Left lung (tissue), 4 donors: ENCODE measurements at regions not wholly inside any gene's neighbourhood (a gene's known extent, or its start where the extent isn't known, plus 50 kb on each side); places are given as distances from the start of the nearest gene placed in this dataset.
A peak's percentile ranks its signal among the peaks of the same experiment; 100 is the strongest.

ENCODE experiments used
- ATAC-seq: fragments of 200-7000 bp; cut with Tn5 transposase; one replicate; pipeline ENCODE4 v1.9.1; 2020; ENCODE audit warnings: moderate library complexity
- DNase-seq, 4 donors: peaks; one replicate each; pipeline ENCODE4 v3.0.0-alpha.2; 2013 to 2020
- H3K27ac ChIP-seq, 2 donors: fragments of 200-600 bp; sonication (generic) in 1 of 2; one replicate each; pipeline versions ENCODE4 v1.5.0 to v1.8.0; 2020 to 2021
- H3K27me3 ChIP-seq, 2 donors: fragments of 200-600 bp; sonication (generic) in 1 of 2; one replicate each; pipeline versions ENCODE4 v1.5.0 to v1.8.0; 2020 to 2021
- H3K36me3 ChIP-seq, 2 donors: fragments of 200-600 bp; sonication (generic) in 1 of 2; one replicate each; pipeline versions ENCODE4 v1.5.0 to v1.8.0; 2020 to 2021
- H3K4me1 ChIP-seq, 2 donors: fragments of 200-600 bp; one replicate each; pipeline ENCODE4 v1.8.0; 2021
- H3K4me3 ChIP-seq, 2 donors: fragments of 200-600 bp; sonication (generic) in 1 of 2; one replicate each; pipeline versions ENCODE4 v1.5.0 to v1.8.0; 2020 to 2021; ENCODE audit warnings: mild to moderate bottlenecking in 1 of 2
- H3K9me3 ChIP-seq, 2 donors: fragments of 200-600 bp; sonication (generic) in 1 of 2; one replicate each; pipeline versions ENCODE4 v1.5.0 to v1.8.0; 2020 to 2021
- intact Hi-C, 2 donors: fragments of 100-400 bp; cut with DNase I; formaldehyde crosslinking; loops; one replicate each; pipeline versions ENCODE4 v1.11.2 to v1.14.2; 2022
- TF ChIP-seq, protein P1 (sequence below), 2 donors: fragments of 200-600 bp; sonication (generic) in 1 of 2; IDR thresholded peaks; one replicate each; pipeline versions ENCODE4 v1.5.0 to v1.8.0; 2021; ENCODE audit warnings: antibody characterized with exemption in 2 of 2
- donor health status: DM: no; HTN: yes; CAD: no.
- donor health status: DM: no; HTN: no; CAD: no.

DNA sequence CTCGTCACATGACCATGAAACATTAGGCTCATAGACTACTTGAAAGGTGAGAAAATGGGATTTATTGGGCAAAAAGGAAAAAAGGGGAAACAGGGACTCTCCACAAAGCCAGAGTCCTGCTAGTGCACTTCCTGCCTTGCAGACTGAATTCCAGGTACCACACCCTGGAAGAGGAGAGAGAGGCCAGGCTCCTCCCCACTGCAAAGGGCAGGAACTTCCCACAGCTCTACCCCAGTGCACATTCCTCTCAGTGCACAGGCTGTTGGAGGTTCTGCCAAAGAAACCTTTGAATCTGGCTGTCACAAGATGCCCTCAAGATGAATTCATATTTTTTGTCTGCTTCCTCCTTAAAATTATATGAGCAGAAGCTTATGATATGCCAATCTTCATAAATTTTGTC lies 920.4 kb upstream of the GJE1 start:
- Histone ChIP-seq H3K4me3 (no peak overlapping the region), H3K27me3 (no peaks in the 10 kb centered on the region), H3K4me1 (no peaks in the 10 kb centered on the region), H3K9me3 (no peaks in the 10 kb centered on the region), H3K36me3 (no peaks in the 10 kb centered on the region), H3K27ac (no peak overlapping the region)
- intact Hi-C loops, result no loop called here
- TF ChIP-seq, protein P1, sequence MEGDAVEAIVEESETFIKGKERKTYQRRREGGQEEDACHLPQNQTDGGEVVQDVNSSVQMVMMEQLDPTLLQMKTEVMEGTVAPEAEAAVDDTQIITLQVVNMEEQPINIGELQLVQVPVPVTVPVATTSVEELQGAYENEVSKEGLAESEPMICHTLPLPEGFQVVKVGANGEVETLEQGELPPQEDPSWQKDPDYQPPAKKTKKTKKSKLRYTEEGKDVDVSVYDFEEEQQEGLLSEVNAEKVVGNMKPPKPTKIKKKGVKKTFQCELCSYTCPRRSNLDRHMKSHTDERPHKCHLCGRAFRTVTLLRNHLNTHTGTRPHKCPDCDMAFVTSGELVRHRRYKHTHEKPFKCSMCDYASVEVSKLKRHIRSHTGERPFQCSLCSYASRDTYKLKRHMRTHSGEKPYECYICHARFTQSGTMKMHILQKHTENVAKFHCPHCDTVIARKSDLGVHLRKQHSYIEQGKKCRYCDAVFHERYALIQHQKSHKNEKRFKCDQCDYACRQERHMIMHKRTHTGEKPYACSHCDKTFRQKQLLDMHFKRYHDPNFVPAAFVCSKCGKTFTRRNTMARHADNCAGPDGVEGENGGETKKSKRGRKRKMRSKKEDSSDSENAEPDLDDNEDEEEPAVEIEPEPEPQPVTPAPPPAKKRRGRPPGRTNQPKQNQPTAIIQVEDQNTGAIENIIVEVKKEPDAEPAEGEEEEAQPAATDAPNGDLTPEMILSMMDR (IDR thresholded peaks at IDR 0.05), result no peak
- DNase-seq (no peak), ATAC-seq (peak; percentile 91)

DNA sequence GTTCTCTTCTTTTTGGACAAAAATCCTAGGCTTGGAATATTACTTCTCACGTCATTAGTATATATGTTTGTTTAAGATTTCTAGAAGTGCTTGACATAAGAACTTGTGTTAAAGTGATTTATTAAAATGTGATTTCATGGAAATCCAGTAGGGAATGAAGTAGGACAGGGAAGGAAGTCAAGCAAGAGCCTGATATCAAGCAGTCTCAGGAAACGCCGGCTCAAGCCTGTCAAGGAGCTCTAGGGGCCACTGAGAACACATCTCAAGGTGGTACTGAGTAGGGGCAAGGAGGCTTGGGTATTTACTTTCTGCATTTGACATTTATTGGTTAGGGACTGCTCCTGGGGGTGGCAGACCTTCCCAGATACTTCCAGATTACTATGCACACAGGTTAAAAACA lies 920.9 kb upstream of the GJE1 start:
- intact Hi-C loops, result no loop called here
- ATAC-seq (peak; percentile 57), DNase-seq (peak in 1 of 4 donors; percentile 21)
- no peak overlapping the region for H3K27ac ChIP-seq
- no peaks in the 10 kb centered on the region for H3K4me1 ChIP-seq
- TF ChIP-seq, protein P1 (IDR thresholded peaks at IDR 0.05), result no peak
- H3K36me3 ChIP-seq, result no peaks in the 10 kb centered on the region
- no peaks in the 10 kb centered on the region for H3K9me3 ChIP-seq
- H3K4me3 ChIP-seq, result no peak overlapping the region
- H3K27me3 ChIP-seq, result no peaks in the 10 kb centered on the region

DNA sequence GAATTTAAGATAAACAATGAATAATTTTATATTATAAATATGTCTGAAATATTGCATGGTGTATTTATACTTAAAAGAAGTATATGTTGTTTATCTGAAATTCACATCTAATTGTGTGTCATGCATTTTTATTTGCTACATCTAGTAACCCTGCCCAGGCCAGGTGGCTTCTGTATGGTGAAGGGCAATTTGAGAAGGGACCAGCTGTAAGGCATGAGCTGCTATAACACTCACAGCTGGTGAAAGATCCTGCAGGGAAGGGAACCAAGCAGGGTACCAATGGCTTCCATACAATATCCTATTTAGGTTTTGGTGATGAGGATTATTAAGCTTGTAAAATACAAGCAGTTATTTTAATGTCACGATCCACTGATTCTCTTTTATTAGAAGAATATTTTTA lies 921.8 kb upstream of the GJE1 start:
- no peak for ATAC-seq
- no peaks in the 10 kb centered on the region for H3K4me1 ChIP-seq
- no peaks in the 10 kb centered on the region for H3K27me3 ChIP-seq
- no peaks in the 10 kb centered on the region for H3K36me3 ChIP-seq
- H3K27ac ChIP-seq, result no peak overlapping the region
- intact Hi-C loops, result no loop called here
- TF ChIP-seq, protein P1 (IDR thresholded peaks at IDR 0.05), result no peak
- H3K9me3 ChIP-seq, result peaks cover 0 to 5% of the 10 kb centered on the region in 2 donors
- no peak overlapping the region for H3K4me3 ChIP-seq
- DNase-seq, result no peak

DNA sequence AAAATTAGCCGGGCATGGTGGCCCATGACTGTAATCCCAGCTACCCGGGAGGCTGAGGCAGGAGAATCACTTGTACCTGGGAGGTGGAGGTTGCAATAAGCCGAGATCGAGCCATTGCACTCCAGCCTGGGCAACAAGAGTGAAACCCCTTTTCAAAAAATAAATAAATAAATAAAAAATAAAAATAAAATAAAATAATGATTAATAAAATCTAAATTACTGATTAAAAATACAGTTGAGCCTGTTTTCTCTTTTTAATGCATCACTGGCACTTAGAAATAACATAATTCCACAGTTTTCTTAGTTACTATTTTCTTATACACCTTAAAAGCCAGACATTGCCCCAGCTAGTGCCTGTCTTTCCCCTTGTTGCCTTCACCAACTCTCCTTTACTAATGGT lies 922.8 kb upstream of the GJE1 start:
- ATAC-seq, result no peak
- Histone ChIP-seq H3K27me3 (no peaks in the 10 kb centered on the region), H3K36me3 (no peaks in the 10 kb centered on the region), H3K27ac (no peak overlapping the region), H3K4me1 (no peaks in the 10 kb centered on the region), H3K9me3 (peaks cover 0 to 6% of the 10 kb centered on the region in 2 donors), H3K4me3 (no peak overlapping the region)
- no peak for DNase-seq
- TF ChIP-seq, protein P1 (IDR thresholded peaks at IDR 0.05), result no peak
- intact Hi-C loops, result no loop called here

DNA sequence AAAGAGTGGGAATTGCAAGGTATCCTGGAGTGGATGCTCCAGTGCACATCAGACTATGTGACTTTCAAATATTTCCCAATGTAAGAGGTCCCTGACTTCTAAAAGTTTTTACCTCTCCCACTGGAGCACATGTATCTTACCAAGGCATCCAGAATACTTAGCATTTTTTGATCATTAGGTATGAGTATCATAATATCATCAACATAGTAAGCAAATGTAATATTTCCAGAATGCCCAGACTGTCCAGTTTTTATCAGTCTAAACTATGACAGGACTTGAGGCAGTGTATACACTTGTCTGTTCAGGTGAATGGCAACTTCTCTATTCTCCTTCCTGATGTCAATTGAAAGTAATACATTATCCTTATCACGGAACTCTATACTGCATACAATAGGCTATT lies 924.6 kb upstream of the GJE1 start:
- ATAC-seq (no peak), DNase-seq (no peak)
- TF ChIP-seq, protein P1 (IDR thresholded peaks at IDR 0.05), result no peak
- intact Hi-C loops, result no loop called here
- H3K4me1 ChIP-seq, result no peaks in the 10 kb centered on the region
- peaks cover 0 to 9% of the 10 kb centered on the region in 2 donors for H3K9me3 ChIP-seq
- no peaks in the 10 kb centered on the region for H3K27me3 ChIP-seq
- no peak overlapping the region for H3K27ac ChIP-seq
- no peak overlapping the region for H3K4me3 ChIP-seq
- no peaks in the 10 kb centered on the region for H3K36me3 ChIP-seq
